ENCODE measurements at regions not wholly inside any gene's neighbourhood (a gene's known extent, or its start where the extent isn't known, plus 50 kb on each side); places are given as distances from the start of the nearest gene placed in this dataset.
A peak's percentile ranks its signal among the peaks of the same experiment; 100 is the strongest.
"Not testable (repeated sequence)": the region's sequence is repeated elsewhere in the genome, so short reads cannot be mapped to it uniquely, and the experiment has no call there.

DNA sequence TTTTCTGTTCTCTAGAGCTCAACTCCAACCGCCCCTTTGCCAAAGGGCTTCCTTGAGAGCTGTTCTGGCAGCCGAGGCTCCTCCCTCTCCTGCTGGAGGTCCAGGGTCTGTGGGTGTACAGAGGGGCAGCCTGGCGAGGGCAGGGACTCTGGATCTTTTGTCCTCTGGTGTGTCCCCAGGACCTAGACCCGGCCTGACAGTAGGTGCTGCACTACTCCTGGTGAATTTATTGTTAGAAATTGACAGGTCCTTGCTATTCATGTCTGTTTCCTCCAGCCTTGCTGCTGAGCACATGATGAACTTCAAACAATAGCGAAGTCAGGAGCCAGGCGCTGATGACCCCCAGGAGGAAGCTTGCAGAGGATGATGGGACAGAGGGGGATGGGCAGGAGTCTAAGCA is 234.7 kb upstream of the SULF2 start:
- DNase-seq (ENCODE audit: low read depth) = no peak
- TF ChIP-seq, protein P1, sequence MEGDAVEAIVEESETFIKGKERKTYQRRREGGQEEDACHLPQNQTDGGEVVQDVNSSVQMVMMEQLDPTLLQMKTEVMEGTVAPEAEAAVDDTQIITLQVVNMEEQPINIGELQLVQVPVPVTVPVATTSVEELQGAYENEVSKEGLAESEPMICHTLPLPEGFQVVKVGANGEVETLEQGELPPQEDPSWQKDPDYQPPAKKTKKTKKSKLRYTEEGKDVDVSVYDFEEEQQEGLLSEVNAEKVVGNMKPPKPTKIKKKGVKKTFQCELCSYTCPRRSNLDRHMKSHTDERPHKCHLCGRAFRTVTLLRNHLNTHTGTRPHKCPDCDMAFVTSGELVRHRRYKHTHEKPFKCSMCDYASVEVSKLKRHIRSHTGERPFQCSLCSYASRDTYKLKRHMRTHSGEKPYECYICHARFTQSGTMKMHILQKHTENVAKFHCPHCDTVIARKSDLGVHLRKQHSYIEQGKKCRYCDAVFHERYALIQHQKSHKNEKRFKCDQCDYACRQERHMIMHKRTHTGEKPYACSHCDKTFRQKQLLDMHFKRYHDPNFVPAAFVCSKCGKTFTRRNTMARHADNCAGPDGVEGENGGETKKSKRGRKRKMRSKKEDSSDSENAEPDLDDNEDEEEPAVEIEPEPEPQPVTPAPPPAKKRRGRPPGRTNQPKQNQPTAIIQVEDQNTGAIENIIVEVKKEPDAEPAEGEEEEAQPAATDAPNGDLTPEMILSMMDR (IDR thresholded peaks at IDR 0.05; ENCODE audit: insufficient read depth, low read length) = no peak
- no peak overlapping the region for H3K4me3 ChIP-seq (ENCODE audit: low read depth, low read length)

DNA sequence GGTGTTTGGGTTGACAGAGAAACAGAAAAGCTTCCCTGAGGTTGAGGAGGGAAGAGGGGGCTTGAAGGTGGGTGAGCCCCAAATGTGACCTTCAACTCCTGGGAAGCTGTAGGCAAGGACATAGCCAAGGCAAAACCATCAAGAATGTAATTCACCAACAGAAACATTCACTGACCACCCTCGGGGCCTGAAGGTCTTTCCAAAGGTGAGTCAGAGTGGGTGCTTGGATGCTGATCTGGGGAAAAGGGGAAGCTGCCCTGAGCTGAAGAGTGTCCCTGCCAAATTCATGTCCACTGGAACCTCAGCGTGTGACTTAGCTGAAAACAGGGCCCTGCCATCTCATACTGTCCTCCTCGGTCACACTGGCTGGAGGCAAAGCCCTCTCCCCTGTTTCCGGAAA is 234.2 kb upstream of the SULF2 start:
- H3K4me3 ChIP-seq (ENCODE audit: low read depth, low read length) = no peak overlapping the region
- DNase-seq (ENCODE audit: low read depth) = no peak

DNA sequence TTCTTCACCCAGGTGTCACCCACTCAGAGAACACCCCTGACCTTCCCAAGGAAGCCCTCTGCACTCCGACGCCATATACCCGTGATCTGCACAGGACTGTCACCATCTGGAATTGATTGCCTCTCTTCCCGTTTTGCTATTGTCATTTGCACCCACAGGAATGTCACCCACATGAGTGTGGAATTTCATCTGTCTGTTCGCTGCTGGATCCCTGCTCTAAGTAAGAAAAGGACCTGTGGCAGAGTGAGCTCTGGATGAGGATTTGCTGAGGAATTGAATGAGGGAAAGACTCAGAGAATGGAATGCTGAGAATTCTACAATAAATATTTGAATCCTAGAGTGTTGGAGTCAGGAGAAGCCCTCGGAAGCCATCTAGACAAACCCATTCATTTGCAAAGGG is 233.6 kb upstream of the SULF2 start:
- peak; percentile 24 for DNase-seq (ENCODE audit: low read depth)

More for the DNA sequence above, 234.2 kb upstream of the SULF2 start:
- TF ChIP-seq, protein P1 (IDR thresholded peaks at IDR 0.05; ENCODE audit: insufficient read depth, low read length) = no peak

DNA sequence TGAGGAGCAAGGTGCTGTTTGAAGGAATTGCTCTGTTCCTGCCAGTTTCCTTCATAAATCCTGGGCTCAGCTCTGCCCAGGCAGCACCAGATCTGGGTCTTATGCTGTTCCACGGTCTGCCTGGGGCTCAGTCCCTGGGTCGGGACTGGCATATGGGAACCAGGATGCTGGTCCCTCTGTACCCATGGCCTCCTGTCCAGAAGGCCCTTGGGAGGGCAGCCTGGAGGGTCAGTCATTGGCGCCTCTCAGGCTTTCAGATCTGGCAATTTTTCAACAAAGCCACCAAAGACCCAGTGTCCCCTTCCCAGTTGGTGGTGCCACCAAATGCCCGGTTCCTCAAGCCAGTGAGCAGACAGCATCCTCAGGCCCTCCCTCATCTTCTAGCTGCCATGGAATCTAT is 232.7 kb upstream of the SULF2 start:
- DNase-seq (ENCODE audit: low read depth) = no peak
- TF ChIP-seq, protein P1 (IDR thresholded peaks at IDR 0.05; ENCODE audit: insufficient read depth, low read length) = no peak
- H3K4me3 ChIP-seq (ENCODE audit: low read depth, low read length) = no peak overlapping the region

More for the DNA sequence above, 233.6 kb upstream of the SULF2 start:
- H3K4me3 ChIP-seq (ENCODE audit: low read depth, low read length) = not testable (repeated sequence)

DNA sequence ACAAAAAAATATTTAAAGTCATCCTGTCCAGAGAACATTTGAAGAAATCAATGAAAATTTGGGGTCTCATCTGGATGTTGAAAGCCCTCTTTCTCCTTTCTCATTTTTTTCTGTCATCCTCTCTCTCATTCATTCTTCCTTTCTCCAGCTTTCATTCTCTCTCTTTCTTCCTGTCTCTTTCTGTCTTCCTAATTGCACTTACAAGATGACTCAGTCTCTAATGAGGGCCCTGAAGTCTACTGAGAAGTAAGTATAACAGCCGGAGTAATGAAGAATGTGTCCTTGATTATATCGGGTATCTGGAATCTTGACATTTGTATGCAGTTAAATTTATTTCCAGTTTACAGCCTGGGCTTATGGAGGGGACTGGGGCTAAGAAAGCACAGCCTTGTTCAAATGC is 232.2 kb upstream of the SULF2 start:
- H3K4me3 ChIP-seq (ENCODE audit: low read depth, low read length) = no peak overlapping the region
- DNase-seq (ENCODE audit: low read depth) = no peak
- TF ChIP-seq, protein P1 (IDR thresholded peaks at IDR 0.05; ENCODE audit: insufficient read depth, low read length) = no peak

DNA sequence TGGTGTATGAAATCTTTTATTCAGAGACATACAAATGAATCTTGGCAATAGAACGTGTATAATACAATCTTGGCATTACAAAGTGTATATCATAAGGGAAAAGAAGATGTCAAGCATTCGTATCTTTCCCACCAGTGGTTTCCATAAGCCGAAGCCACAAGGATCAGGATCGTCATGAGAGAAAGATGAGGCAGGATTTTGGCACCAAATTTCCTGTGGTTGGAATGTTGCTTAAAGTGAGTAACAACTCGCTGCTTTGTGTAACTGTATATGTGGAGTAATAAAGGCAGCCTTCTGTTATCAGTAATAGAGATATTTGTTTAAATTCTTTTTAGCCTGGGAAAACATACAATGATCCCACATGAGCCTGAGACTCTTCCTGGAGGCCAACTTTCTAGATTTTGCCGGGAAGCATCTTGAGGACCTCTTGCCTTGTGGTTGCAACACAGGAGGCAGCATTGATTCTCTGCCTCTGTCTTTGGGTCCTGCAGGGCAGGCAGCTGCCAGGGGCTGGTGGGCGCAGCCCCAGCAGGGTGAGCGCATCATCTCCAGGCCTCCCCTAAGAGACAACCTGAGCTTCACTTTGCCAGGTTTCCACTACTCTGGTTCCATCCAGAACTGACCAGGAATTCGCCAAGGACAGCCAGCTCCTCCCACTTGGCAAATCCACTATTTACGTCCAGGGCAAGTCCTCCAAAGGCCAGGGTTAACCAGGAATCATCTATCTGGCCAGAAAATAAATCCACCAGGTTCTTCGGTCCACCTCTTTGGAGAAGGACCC is 230.9 kb upstream of the SULF2 start:
- TF ChIP-seq, protein P1 (IDR thresholded peaks at IDR 0.05; ENCODE audit: insufficient read depth, low read length) = no peak
- no peak overlapping the region for H3K4me3 ChIP-seq (ENCODE audit: low read depth, low read length)
- peak; percentile 83 for DNase-seq (ENCODE audit: low read depth)

DNA sequence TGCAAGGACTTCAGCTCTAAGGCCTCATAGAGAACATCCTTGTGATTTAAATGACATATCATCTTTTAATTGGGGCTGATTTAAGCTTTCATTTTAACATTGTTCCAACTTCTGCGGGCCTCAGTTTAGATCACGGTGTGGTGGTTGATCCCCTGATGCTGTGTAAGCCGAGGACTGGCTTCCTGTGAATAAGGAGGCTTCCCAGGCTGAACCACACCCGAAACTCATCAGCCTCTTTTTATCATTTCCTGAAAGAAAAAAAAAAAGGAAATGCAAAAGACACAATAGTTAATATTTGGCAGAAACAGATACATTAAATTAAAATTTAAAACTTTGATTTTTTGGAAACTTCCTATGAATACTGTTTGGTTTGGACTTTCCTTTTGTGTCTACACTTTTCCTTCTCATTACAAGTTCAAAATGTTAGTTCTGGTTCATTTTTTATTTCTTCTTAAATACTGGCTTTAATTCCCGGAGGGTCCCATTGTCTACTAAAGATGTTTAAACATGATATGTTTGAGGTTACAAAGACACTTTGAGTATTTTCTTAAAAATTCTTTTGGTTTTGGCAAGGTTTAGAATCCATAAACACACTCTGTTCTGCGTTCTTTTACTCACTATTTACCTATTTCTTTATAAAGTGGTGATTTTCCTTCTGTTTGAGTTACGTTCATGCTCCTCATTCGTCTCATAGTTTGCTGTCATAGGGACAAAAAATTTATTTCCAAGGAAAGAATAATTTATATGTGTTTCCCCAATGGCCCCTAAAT is 230.0 kb upstream of the SULF2 start:
- H3K4me3 ChIP-seq (ENCODE audit: low read depth, low read length) = no peak overlapping the region
- DNase-seq (ENCODE audit: low read depth) = peak; percentile 46
- TF ChIP-seq, protein P1 (IDR thresholded peaks at IDR 0.05; ENCODE audit: insufficient read depth, low read length) = no peak
